Neutrophil (primary cell): ENCODE measurements at regions not wholly inside any gene's neighbourhood (a gene's known extent, or its start where the extent isn't known, plus 50 kb on each side); places are given as distances from the start of the nearest gene placed in this dataset.

Source experiments
- H3K27ac ChIP-seq: fragments of 200-600 bp; sonication (generic); 2 replicates; pipeline ENCODE4 v1.5.1; 2016; ENCODE audit warnings: mild to moderate bottlenecking, moderate library complexity
- H3K27me3 ChIP-seq: fragments of 200-600 bp; sonication (generic); 2 replicates; pipeline ENCODE4 v1.6.0; 2016; ENCODE audit warnings: mild to moderate bottlenecking
- H3K36me3 ChIP-seq: fragments of 200-600 bp; sonication (generic); 2 replicates; pipeline ENCODE4 v1.5.1; 2017
- H3K4me1 ChIP-seq, 2 experiments: fragments of 200-600 bp in 1 of 2; sonication (generic) in 1 of 2; 1 replicate in 1 of 2; 2 replicates in 1 of 2; pipeline versions ENCODE4 v1.5.1 to v1.6.1; 2013 to 2016; ENCODE audit warnings: low read depth in 1 of 2, low read length in 1 of 2, mild to moderate bottlenecking in 1 of 2, moderate library complexity in 1 of 2; ENCODE audit not compliant: control insufficient read depth in 1 of 2, insufficient read depth in 1 of 2
- H3K4me3 ChIP-seq, 2 experiments: fragments of 200-600 bp in 1 of 2; sonication (generic) in 1 of 2; 1 replicate in 1 of 2; 2 replicates in 1 of 2; pipeline ENCODE4 v1.5.1; 2013 to 2016; ENCODE audit warnings: low read depth in 1 of 2, low read length in 1 of 2, mild to moderate bottlenecking in 1 of 2, moderate library complexity in 1 of 2
- H3K9me3 ChIP-seq: fragments of 200-600 bp; sonication (generic); 2 replicates; pipeline ENCODE4 v1.5.1; 2016
- CTCF ChIP-seq: fragments of 200-600 bp; sonication (generic); IDR thresholded peaks from 2 replicates; pipeline ENCODE4 v1.5.1; 2016; ENCODE audit warnings: antibody characterized with exemption

GRCh38 chr2:43040084-43040854 is 186.1 kb downstream of the ZFP36L2 start:
- H3K27ac ChIP-seq, result no peak overlapping the region
- no peak for TF ChIP-seq CTCF
- H3K4me1 ChIP-seq, result peaks cover 6 to 7% of the 10 kb centered on the region in 2 experiments
- no peak overlapping the region for H3K4me3 ChIP-seq
- no peaks in the 10 kb centered on the region for H3K36me3 ChIP-seq
- no peaks in the 10 kb centered on the region for H3K9me3 ChIP-seq
- no peaks in the 10 kb centered on the region for H3K27me3 ChIP-seq

GRCh38 chr2:43039376-43040080 is 186.9 kb downstream of the ZFP36L2 start:
- Histone ChIP-seq H3K9me3 (no peaks in the 10 kb centered on the region), H3K36me3 (no peaks in the 10 kb centered on the region), H3K4me1 (peaks cover 6 to 7% of the 10 kb centered on the region in 2 experiments), H3K27ac (no peak overlapping the region), H3K27me3 (no peaks in the 10 kb centered on the region), H3K4me3 (no peak overlapping the region)
- no peak for TF ChIP-seq CTCF

- no peaks in the 10 kb centered on the region for H3K9me3 ChIP-seq
- no peak overlapping the region for H3K27ac ChIP-seq
- TF ChIP-seq CTCF, result no peak
- H3K4me3 ChIP-seq, result no peak overlapping the region
- no peaks in the 10 kb centered on the region for H3K27me3 ChIP-seq
- no peaks in the 10 kb centered on the region for H3K36me3 ChIP-seq
- H3K4me1 ChIP-seq, result peaks cover 6 to 7% of the 10 kb centered on the region in 2 experiments
Measured at GRCh38 chr2:43038696-43039094, 187.7 kb downstream of the ZFP36L2 start.

GRCh38 chr2:43038034-43038695 is 188.2 kb downstream of the ZFP36L2 start:
- Histone ChIP-seq H3K4me3 (no peak overlapping the region), H3K36me3 (no peaks in the 10 kb centered on the region), H3K9me3 (no peaks in the 10 kb centered on the region), H3K27me3 (no peaks in the 10 kb centered on the region), H3K4me1 (peaks cover 6 to 7% of the 10 kb centered on the region in 2 experiments), H3K27ac (no peak overlapping the region)
- TF ChIP-seq CTCF, result no peak

- Histone ChIP-seq H3K27me3 (no peaks in the 10 kb centered on the region), H3K36me3 (no peaks in the 10 kb centered on the region), H3K4me1 (peaks cover 6 to 7% of the 10 kb centered on the region in 2 experiments), H3K4me3 (no peak overlapping the region), H3K27ac (no peak overlapping the region), H3K9me3 (no peaks in the 10 kb centered on the region)
- TF ChIP-seq CTCF, result no peak
Measured at GRCh38 chr2:43035922-43036321, 190.5 kb downstream of the ZFP36L2 start.
